Thoracic aorta (tissue), 2 donors: ENCODE measurements at regions not wholly inside any gene's neighbourhood (a gene's known extent, or its start where the extent isn't known, plus 50 kb on each side); places are given as distances from the start of the nearest gene placed in this dataset.

Experiments
- ATAC-seq: fragments of 150-250 bp; one replicate; pipeline ENCODE4 v1.8.0; 2017; ENCODE audit warnings: low read depth; ENCODE audit not compliant: insufficient number of reproducible peaks, low FRiP score
- DNase-seq: peaks from one replicate; pipeline ENCODE4 v3.0.0-alpha.2; 2020; ENCODE audit warnings: low spot score
- H3K27ac ChIP-seq, 2 donors: fragments of 200-600 bp; sonication (generic); 1 replicate in 1 of 2; 2 replicates in 1 of 2; pipeline ENCODE4 v1.5.1; 2016; ENCODE audit warnings: mild to moderate bottlenecking in 2 of 2, moderate library complexity in 2 of 2
- H3K27me3 ChIP-seq: fragments of 200-600 bp; sonication (generic); replicated peaks from 2 replicates; pipeline ENCODE4 v1.6.0; 2016; ENCODE audit warnings: mild to moderate bottlenecking; ENCODE audit not compliant: insufficient read depth
- H3K36me3 ChIP-seq: fragments of 200-600 bp; sonication (generic); one replicate; pipeline ENCODE4 v1.5.1; 2016
- H3K4me1 ChIP-seq, 2 donors: fragments of 200-600 bp; sonication (generic); 1 replicate in 1 of 2; 2 replicates in 1 of 2; pipeline versions ENCODE4 v1.5.1 to v1.6.0; 2016; ENCODE audit warnings: low read depth in 2 of 2, mild to moderate bottlenecking in 1 of 2; ENCODE audit not compliant: control insufficient read depth in 1 of 2
- H3K4me3 ChIP-seq: fragments of 200-600 bp; sonication (generic); 2 replicates; pipeline ENCODE4 v1.5.1; 2016; ENCODE audit warnings: mild to moderate bottlenecking
- H3K9me3 ChIP-seq: fragments of 200-600 bp; sonication (generic); 2 replicates; pipeline ENCODE4 v1.5.1; 2016
- TF ChIP-seq, protein P1 (sequence below): fragments of 200-600 bp; sonication (generic); IDR thresholded peaks from one replicate; pipeline ENCODE4 v1.5.1; 2019; ENCODE audit warnings: antibody characterized with exemption

DNA sequence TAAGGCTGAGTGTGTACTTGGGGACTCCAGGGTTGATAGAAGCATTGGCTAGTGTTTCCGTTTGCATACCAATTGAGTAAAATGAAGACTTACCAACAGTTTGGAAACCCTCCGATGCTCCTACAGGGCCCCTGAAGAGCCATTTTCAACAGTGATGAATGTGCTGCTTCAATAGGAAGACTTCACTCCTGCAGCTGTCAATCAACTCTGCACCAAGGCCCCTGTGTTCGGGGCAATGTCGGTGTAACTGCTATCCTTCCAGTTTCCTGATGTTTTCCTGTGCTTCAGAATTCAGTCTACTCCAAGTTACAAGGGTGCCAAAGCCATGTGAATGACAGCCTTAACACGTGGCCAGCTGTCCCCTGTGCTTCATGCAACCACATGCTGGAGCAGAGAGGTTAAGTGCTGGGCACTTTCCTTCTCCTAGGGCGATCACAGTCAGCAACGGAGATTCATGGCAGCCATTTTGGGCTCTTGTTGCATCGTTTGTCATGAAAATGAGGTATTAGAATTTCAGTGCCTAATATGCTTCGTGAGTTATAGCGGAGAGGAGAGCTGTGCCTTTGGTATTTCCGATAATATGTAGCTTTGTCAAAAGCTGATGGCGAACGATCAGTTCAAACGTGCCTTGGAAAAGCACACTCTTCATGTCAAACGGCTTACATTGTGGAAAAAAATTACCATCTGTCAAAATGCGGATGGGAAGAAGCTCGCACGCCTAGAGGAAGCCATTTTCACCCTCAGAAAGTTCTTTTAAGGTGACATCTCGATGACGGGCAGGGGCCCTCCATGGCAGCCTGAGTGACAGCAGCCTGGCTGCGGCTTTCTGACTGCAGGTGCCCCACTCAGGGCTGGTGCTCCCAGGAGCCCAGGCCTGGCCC is 287.8 kb downstream of the ACTR3B start:
- no peak for DNase-seq
- H3K36me3 ChIP-seq, result no peaks in the 10 kb centered on the region

DNA sequence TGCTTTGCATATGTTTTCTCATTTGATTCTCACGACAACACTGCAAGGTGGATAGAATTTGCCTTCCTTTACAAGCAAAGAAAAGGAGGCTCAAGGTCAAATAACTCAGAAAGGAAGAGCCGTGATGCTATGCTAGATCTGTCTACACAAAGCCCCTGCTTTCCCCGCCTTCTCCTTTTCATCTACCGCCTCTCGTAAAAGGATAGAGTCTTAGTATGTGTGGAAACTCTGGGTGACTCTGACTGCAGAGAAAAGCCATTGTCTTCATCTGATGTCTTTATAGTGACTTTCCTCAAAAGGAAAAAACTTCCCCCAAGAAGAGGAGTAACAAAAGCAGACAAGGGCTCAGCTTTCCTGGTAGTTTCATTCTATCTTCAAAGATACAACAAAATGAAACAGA is 292.7 kb downstream of the ACTR3B start:
- ATAC-seq, result no peak
- no peak overlapping the region for H3K27ac ChIP-seq
- DNase-seq, result no peak
- TF ChIP-seq, protein P1, sequence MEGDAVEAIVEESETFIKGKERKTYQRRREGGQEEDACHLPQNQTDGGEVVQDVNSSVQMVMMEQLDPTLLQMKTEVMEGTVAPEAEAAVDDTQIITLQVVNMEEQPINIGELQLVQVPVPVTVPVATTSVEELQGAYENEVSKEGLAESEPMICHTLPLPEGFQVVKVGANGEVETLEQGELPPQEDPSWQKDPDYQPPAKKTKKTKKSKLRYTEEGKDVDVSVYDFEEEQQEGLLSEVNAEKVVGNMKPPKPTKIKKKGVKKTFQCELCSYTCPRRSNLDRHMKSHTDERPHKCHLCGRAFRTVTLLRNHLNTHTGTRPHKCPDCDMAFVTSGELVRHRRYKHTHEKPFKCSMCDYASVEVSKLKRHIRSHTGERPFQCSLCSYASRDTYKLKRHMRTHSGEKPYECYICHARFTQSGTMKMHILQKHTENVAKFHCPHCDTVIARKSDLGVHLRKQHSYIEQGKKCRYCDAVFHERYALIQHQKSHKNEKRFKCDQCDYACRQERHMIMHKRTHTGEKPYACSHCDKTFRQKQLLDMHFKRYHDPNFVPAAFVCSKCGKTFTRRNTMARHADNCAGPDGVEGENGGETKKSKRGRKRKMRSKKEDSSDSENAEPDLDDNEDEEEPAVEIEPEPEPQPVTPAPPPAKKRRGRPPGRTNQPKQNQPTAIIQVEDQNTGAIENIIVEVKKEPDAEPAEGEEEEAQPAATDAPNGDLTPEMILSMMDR, result no peak
- H3K4me3 ChIP-seq, result no peak overlapping the region
- no peaks in the 10 kb centered on the region for H3K4me1 ChIP-seq
- H3K27me3 ChIP-seq, result no peaks in the 10 kb centered on the region
- H3K9me3 ChIP-seq, result no peaks in the 10 kb centered on the region
- no peaks in the 10 kb centered on the region for H3K36me3 ChIP-seq

More for the DNA sequence above, 287.8 kb downstream of the ACTR3B start:
- no peak overlapping the region for H3K27ac ChIP-seq
- no peak for ATAC-seq
- no peaks in the 10 kb centered on the region for H3K27me3 ChIP-seq
- H3K9me3 ChIP-seq, result no peaks in the 10 kb centered on the region
- no peaks in the 10 kb centered on the region for H3K4me1 ChIP-seq
- TF ChIP-seq, protein P1, result no peak
- H3K4me3 ChIP-seq, result no peak overlapping the region

DNA sequence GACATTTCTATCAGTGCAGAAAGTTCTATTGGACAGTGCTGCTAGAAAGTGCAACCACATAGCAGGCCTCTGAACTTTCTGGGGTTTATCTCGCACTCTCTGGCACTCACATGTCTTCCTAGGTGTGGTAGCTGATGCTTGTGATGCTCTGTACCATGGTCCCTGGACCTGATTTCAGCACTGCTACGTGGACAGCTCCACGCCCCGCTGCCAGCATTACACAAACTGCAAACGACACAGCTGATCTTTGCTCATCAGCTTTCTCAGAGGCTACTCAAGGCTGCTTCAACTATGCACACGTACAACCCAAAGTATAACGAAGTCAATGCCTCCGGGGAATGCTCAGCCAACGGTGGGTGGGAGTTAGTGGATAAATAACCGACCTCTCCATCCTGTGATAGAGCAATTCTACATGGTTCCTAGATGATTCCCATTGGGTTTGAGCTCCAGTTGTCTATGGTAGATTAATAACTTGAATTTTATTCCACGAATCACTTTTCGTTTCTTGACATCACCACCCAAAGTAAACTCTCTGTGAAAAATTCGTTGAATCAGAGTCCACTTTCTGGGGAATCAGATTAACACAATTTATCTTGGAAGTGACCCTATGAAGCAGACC is 302.5 kb downstream of the ACTR3B start:
- ATAC-seq (no peak), DNase-seq (no peak)
- Histone ChIP-seq H3K4me1 (no peaks in the 10 kb centered on the region), H3K27me3 (no peaks in the 10 kb centered on the region), H3K4me3 (no peak overlapping the region), H3K27ac (no peak overlapping the region), H3K36me3 (no peaks in the 10 kb centered on the region), H3K9me3 (no peaks in the 10 kb centered on the region)
- TF ChIP-seq, protein P1, result no peak

DNA sequence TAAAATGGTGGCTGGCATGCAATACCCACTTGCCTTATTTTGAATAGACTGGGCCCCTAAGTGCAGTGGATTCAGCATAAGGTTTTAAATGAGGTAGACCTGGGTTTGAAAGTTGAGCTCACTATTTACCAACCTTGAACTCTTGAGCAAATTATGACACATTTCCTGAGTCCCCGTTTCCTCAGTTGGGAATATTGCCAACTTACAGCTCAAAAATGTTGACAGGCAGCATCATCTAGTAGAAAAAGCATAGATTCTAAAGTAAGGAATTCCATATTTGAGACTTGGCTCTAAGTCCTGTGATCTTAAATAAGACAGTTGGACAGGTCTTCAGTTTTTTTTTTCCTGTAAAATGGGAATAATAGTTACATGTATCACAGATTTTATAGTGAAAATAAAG is 305.5 kb downstream of the ACTR3B start:
- Histone ChIP-seq H3K27ac (no peak overlapping the region), H3K36me3 (no peaks in the 10 kb centered on the region), H3K9me3 (no peaks in the 10 kb centered on the region), H3K27me3 (no peaks in the 10 kb centered on the region), H3K4me1 (no peaks in the 10 kb centered on the region), H3K4me3 (no peak overlapping the region)
- TF ChIP-seq, protein P1, result no peak
- ATAC-seq (no peak), DNase-seq (no peak)

DNA sequence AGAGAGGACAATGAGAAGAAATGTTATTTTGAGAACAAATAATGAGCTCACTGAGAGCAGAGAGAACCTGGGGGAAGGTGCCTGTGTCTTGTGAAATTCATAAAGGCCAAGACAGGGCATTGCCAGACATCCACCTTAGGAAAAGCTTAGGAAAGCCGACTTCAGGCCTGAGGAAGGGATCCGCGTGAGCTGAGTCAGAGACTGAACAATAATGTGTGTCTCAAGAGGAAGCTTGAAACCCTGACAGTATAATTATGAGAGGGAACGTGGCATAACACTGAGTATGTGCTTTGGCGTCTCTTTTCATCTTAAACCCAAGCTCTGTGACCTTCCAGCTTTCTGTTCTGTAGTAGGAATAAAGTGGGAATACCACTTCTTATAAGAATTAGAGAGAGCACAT is 307.2 kb downstream of the ACTR3B start:
- no peaks in the 10 kb centered on the region for H3K36me3 ChIP-seq
- ATAC-seq, result no peak
- no peaks in the 10 kb centered on the region for H3K27me3 ChIP-seq
- TF ChIP-seq, protein P1, result no peak
- no peak for DNase-seq
- no peaks in the 10 kb centered on the region for H3K9me3 ChIP-seq
- H3K4me3 ChIP-seq, result no peak overlapping the region
- no peaks in the 10 kb centered on the region for H3K4me1 ChIP-seq
- no peak overlapping the region for H3K27ac ChIP-seq
